ENCODE measurements at regions not wholly inside any gene's neighbourhood (a gene's known extent, or its start where the extent isn't known, plus 50 kb on each side); places are given as distances from the start of the nearest gene placed in this dataset.
"Not testable (repeated sequence)": the region's sequence is repeated elsewhere in the genome, so short reads cannot be mapped to it uniquely, and the experiment has no call there.

DNA sequence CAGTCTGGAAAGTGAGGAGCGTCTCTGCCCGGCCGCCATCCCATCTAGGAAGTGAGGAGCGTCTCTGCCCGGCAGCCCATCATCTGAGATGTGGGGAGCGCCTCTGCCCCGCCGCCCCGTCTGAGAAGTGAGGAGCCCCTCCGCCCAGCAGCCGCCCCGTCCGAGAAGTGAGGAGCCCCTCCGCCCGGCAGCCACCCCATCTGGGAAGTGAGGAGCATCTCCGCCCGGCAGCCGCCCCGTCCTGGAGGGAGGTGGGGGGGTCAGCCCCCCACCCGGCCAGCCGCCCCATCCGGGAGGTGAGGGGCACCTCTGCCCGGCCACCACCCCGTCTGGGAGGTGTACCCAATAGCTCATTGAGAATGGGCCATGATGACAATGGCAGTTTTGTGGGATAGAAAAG lies 75.4 kb upstream of the EXOC4 start:
- H2AFZ ChIP-seq (ENCODE audit: low read depth, low read length, poor library complexity, severe bottlenecking); CTCF ChIA-PET; BruUV-seq (replicated peaks); H3K36me3 ChIP-seq (ENCODE audit: control insufficient read depth in 1 of 2, insufficient read depth in 2 of 2, low read length in 2 of 2); H3K9me2 ChIP-seq (ENCODE audit: insufficient read depth); RAD21 ChIA-PET (ENCODE audit: low non-redundant PET in 1 of 2, low total read pairs in 2 of 2, uncharacterized antibody in 2 of 2, unreplicated experiment in 2 of 2); H3K79me2 ChIP-seq (ENCODE audit: insufficient read depth, low read length); H3K9ac ChIP-seq (ENCODE audit: low read length); DNase-seq (ENCODE audit: low read depth, low spot score); H3K9me3 ChIP-seq (ENCODE audit: control insufficient read depth in 1 of 2, insufficient read depth in 1 of 2, low read depth in 1 of 2, low read length in 2 of 2); intact Hi-C loops (cut with micrococcal nuclease); H3K4me1 ChIP-seq (ENCODE audit: control insufficient read depth in 1 of 2, insufficient read depth in 2 of 2, low read length in 2 of 2); POLR2A ChIA-PET; H3K4me3 ChIP-seq (replicated peaks in 1 of 2; ENCODE audit: low read depth in 1 of 2, low read length in 2 of 2); H3K27ac ChIP-seq (ENCODE audit: low read depth, low read length); H3K4me2 ChIP-seq (ENCODE audit: low read length); ATAC-seq; H4K20me1 ChIP-seq (ENCODE audit: insufficient read depth): not testable (repeated sequence)
- peaks cover 17% of the 10 kb centered on the region; the same call in 1 of the 2 replicates for H3K27me3 ChIP-seq (ENCODE audit: insufficient read depth, low read length)

DNA sequence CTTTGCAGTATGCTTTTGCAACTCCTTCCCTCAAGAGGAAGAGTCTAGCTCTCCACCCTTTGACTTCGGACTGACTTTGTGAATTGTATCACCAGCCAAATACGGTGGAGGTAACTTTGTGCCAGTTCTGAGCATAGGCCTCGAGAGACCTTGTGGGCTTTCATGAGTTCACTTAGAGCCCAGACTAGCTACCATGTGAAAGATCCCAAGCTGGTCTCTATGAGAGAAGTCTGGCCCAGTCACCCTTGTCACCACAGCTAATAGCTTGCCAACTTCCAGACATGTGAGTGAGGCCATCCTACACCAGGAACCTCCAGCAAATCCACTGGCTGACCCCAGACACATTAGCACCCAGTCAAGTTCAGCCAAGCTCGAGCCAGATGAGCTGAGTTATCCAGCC lies 72.2 kb upstream of the EXOC4 start:
- H3K4me2 ChIP-seq (ENCODE audit: low read length) = no peak overlapping the region
- RAD21 ChIA-PET (ENCODE audit: low non-redundant PET in 1 of 2, low total read pairs in 2 of 2, uncharacterized antibody in 2 of 2, unreplicated experiment in 2 of 2) = no interaction called here
- CTCF ChIA-PET = no interaction called here
- POLR2A ChIA-PET = no interaction called here
- H3K9ac ChIP-seq (ENCODE audit: low read length) = no peak overlapping the region
- TF ChIP-seq EZH2 (IDR thresholded peaks at IDR 0.05) (no peak), ELF1 (IDR thresholded peaks at IDR 0.05; ENCODE audit: borderline replicate concordance, low read depth) (no peak), EZH2phosphoT487 (IDR thresholded peaks at IDR 0.05; ENCODE audit: borderline replicate concordance) (no peak), SIN3A (IDR thresholded peaks at IDR 0.05; ENCODE audit: low read depth) (no peak), CEBPB (IDR thresholded peaks at IDR 0.05; ENCODE audit: low read depth) (no peak), TCF7L2 (IDR thresholded peaks at IDR 0.05; ENCODE audit: borderline replicate concordance, extremely low read depth, insufficient read depth, insufficient read length) (no peak), ZFX (IDR thresholded peaks at IDR 0.05) (no peak), ZNF274 (IDR thresholded peaks at IDR 0.05; ENCODE audit: low read depth, low read length) (no peak), YY1 (IDR thresholded peaks at IDR 0.05; ENCODE audit: extremely low read depth, insufficient replicate concordance, low read depth, low read length) (no peak), SRF (IDR thresholded peaks at IDR 0.05; ENCODE audit: low read depth) (no peak), SP1 (IDR thresholded peaks at IDR 0.05; ENCODE audit: low read depth) (no peak), EGR1 (IDR thresholded peaks at IDR 0.05; ENCODE audit: low read depth) (no peak)
- TF ChIP-seq, protein P1, sequence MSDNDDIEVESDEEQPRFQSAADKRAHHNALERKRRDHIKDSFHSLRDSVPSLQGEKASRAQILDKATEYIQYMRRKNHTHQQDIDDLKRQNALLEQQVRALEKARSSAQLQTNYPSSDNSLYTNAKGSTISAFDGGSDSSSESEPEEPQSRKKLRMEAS (IDR thresholded peaks at IDR 0.05) = no peak
- no peaks in the 10 kb centered on the region for H3K4me1 ChIP-seq (ENCODE audit: control insufficient read depth in 1 of 2, insufficient read depth in 2 of 2, low read length in 2 of 2)
- DNase-seq (ENCODE audit: low read depth, low spot score) = no peak
- H3K9me2 ChIP-seq (ENCODE audit: insufficient read depth) = no peaks in the 10 kb centered on the region
- no peaks in the 10 kb centered on the region for H3K36me3 ChIP-seq (ENCODE audit: control insufficient read depth in 1 of 2, insufficient read depth in 2 of 2, low read length in 2 of 2)
- BruUV-seq (replicated peaks) = no TSS peak
- H4K20me1 ChIP-seq (ENCODE audit: insufficient read depth) = no peaks in the 10 kb centered on the region
- H3K27me3 ChIP-seq (ENCODE audit: insufficient read depth, low read length) = 0 out of 2 replicates have a peak, but pooled peaks cover 3% of the 10 kb centered on the region
- H3K4me3 ChIP-seq (replicated peaks in 1 of 2; ENCODE audit: low read depth in 1 of 2, low read length in 2 of 2) = no peak overlapping the region
- no peak overlapping the region for H2AFZ ChIP-seq (ENCODE audit: low read depth, low read length, poor library complexity, severe bottlenecking)
- intact Hi-C loops (cut with micrococcal nuclease) = no loop called here
- H3K9me3 ChIP-seq (ENCODE audit: control insufficient read depth in 1 of 2, insufficient read depth in 1 of 2, low read depth in 1 of 2, low read length in 2 of 2) = no peaks in the 10 kb centered on the region
- ATAC-seq = no peak
- no peaks in the 10 kb centered on the region for H3K79me2 ChIP-seq (ENCODE audit: insufficient read depth, low read length)
- no peak overlapping the region for H3K27ac ChIP-seq (ENCODE audit: low read depth, low read length)

Measured in HCT116 (cell line).